Stomach (tissue), 8 donors: ENCODE measurements at regions not wholly inside any gene's neighbourhood (a gene's known extent, or its start where the extent isn't known, plus 50 kb on each side); places are given as distances from the start of the nearest gene placed in this dataset.

ENCODE experiments used
- DNase-seq, 2 donors: peaks; one replicate each; pipeline versions ENCODE4 v3.0.0 to v3.0.0-alpha.2; 2013 to 2019
- H3K27ac ChIP-seq, 5 donors: fragments of 200-600 bp in 4 of 5; sonication (generic) in 4 of 5; one replicate each; pipeline ENCODE4 v1.5.1; 2013 to 2019; ENCODE audit warnings: mild to moderate bottlenecking in 1 of 5, moderate library complexity in 1 of 5
- H3K27me3 ChIP-seq, 3 donors: fragments of 200-600 bp; sonication (generic); one replicate each; pipeline ENCODE4 v1.5.1; 2017 to 2019; ENCODE audit warnings: mixed run types in 1 of 3
- H3K36me3 ChIP-seq, 4 donors: fragments of 200-600 bp; sonication (generic); 1 replicate in 3 of 4; 2 replicates in 1 of 4; pipeline ENCODE4 v1.5.1; 2016 to 2019
- H3K4me1 ChIP-seq, 4 donors: fragments of 200-600 bp; sonication (generic); one replicate each; pipeline ENCODE4 v1.5.1; 2016 to 2019
- H3K4me3 ChIP-seq, 4 donors: fragments of 200-600 bp; sonication (generic) in 3 of 4; one replicate each; pipeline ENCODE4 v1.5.1; 2016 to 2019; ENCODE audit warnings: mild to moderate bottlenecking in 1 of 4
- H3K9me3 ChIP-seq, 4 donors: fragments of 200-600 bp; sonication (generic); one replicate each; pipeline ENCODE4 v1.5.1; 2016 to 2019
- CTCF ChIP-seq, 7 experiments: fragments of 450-650 bp in 4 of 7; fragments of 200-600 bp in 3 of 7; sonication (generic) in 3 of 7; IDR thresholded peaks; one replicate each; pipeline ENCODE4 v1.5.1; 2016 to 2019; ENCODE audit warnings: antibody characterized with exemption in 7 of 7, control low read depth in 2 of 7, mild to moderate bottlenecking in 1 of 7
- EP300 ChIP-seq: sonication (generic); formaldehyde crosslinking; IDR thresholded peaks from one replicate; pipeline ENCODE4 v1.6.1; 2017; ENCODE audit warnings: antibody characterized with exemption
- POLR2A ChIP-seq, 4 donors: fragments of 450-650 bp; IDR thresholded peaks; one replicate each; pipeline ENCODE4 v1.6.1; 2016; ENCODE audit warnings: antibody characterized with exemption in 4 of 4, control low read depth in 2 of 4, mild to moderate bottlenecking in 1 of 4, moderate library complexity in 1 of 4
- POLR2AphosphoS5 ChIP-seq, 3 donors: sonication (generic); formaldehyde crosslinking; IDR thresholded peaks; one replicate each; pipeline ENCODE4 v1.6.1; 2016; ENCODE audit warnings: antibody characterized with exemption in 3 of 3
- WGBS, 5 donors: extraction: QIAGEN DNeasy Blood & Tissue Kit in 3 of 5; methylation state at CpG; one replicate each; pipeline versions ENCODE4 v1.1.5 to v1.1.7; 2013 to 2018; 5-methylcytosine and 5-hydroxymethylcytosine counted together
- intact Hi-C: fragments of 100-400 bp; cut with DNase I; formaldehyde crosslinking; loops from one replicate; pipeline ENCODE4 v1.15.1; 2023; ENCODE audit warnings: low total_unique reads
- donor health status: healthy with polysubstance abuse.
- donor health status: Bipolar disorder and iron deficiency.
- donor health status: healthy.

DNA sequence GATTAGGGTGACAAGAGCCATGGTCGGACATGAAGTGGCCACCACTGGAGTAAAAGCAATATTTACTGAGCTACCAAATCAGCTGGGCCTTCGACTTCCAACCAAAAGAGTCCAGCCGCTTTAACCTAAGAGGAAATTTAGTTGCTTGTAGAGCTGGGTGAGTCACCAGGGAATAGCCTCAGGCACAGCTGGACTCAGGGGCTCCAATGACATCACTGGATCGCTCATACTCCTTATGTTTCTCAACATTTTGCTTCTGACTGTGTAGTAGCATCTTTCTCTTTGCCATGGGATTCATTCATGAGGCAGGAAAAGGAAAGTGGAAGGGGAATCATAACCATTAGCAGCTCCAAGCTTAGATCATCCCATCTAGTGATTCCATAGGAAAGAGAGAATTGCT is 664.4 kb downstream of the MATN1 start:
- intact Hi-C loops, result no loop called here
- H3K4me1 ChIP-seq, result no peaks in the 10 kb centered on the region
- WGBS, 5 donors, result 29 to 68% (median 42%) methylated on average over 4 of the region's 4 CpGs

DNA sequence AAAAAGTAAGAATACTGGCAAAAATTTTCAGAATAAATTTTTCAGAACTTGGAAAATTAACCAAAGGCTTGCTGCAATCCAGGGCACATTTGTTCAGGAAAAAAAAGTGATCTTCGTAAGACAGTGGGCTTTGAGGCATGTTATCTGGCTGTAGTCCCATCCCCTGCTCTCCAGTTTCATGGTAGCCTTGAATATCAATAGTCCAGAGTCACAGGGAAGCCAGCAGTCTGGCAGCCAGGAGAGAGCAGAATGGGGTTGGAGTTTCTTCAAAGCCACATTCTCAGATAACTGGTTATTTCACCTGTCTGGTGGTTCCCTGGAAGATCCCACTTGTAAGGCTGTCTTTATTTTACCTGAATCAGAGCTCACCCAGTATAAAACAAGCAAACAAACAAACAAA is 669.3 kb downstream of the MATN1 start:
- Histone ChIP-seq H3K27ac (no peak overlapping the region), H3K9me3 (no peaks in the 10 kb centered on the region), H3K4me1 (no peaks in the 10 kb centered on the region), H3K4me3 (no peak overlapping the region), H3K27me3 (peaks cover 0 to 63% (median 4%) of the 10 kb centered on the region in 3 donors), H3K36me3 (no peaks in the 10 kb centered on the region)
- TF ChIP-seq EP300 (no peak), CTCF (IDR thresholded peaks at IDR 0.05) (no peak), POLR2A (IDR thresholded peaks at IDR 0.05) (no peak), POLR2AphosphoS5 (IDR thresholded peaks at IDR 0.05) (no peak)
- intact Hi-C loops, result no loop called here
- DNase-seq, result no peak
- WGBS, 5 donors, result 31 to 79% (median 45%) methylated on average over 1 of the region's 1 CpG

More for the DNA sequence above, 664.4 kb downstream of the MATN1 start:
- H3K9me3 ChIP-seq, result no peaks in the 10 kb centered on the region
- H3K27ac ChIP-seq, result no peak overlapping the region
- H3K27me3 ChIP-seq, result peaks cover 0 to 21% (median 0%) of the 10 kb centered on the region in 3 donors
- TF ChIP-seq POLR2A (IDR thresholded peaks at IDR 0.05), result no peak
- no peak for TF ChIP-seq EP300
- no peak for TF ChIP-seq CTCF (IDR thresholded peaks at IDR 0.05)
- TF ChIP-seq POLR2AphosphoS5 (IDR thresholded peaks at IDR 0.05), result no peak
- no peak for DNase-seq
- no peak overlapping the region for H3K4me3 ChIP-seq
- no peaks in the 10 kb centered on the region for H3K36me3 ChIP-seq

- TF ChIP-seq EP300, result no peak
- TF ChIP-seq POLR2AphosphoS5 (IDR thresholded peaks at IDR 0.05), result no peak
- TF ChIP-seq POLR2A (IDR thresholded peaks at IDR 0.05), result no peak
- TF ChIP-seq CTCF (IDR thresholded peaks at IDR 0.05), result no peak
- Histone ChIP-seq H3K9me3 (no peaks in the 10 kb centered on the region), H3K27ac (no peak overlapping the region), H3K27me3 (peaks cover 0 to 65% (median 4%) of the 10 kb centered on the region in 3 donors), H3K4me3 (no peak overlapping the region), H3K4me1 (no peaks in the 10 kb centered on the region), H3K36me3 (no peaks in the 10 kb centered on the region)
- intact Hi-C loops, result no loop called here
- no peak for DNase-seq
- 45 to 68% (median 63%) methylated on average over 4 of the region's 4 CpGs for WGBS, 5 donors
Observed at GRCh38 chr1:30052178-30052577, 671.2 kb downstream of the MATN1 start.

GRCh38 chr1:30051777-30052176 is 671.6 kb downstream of the MATN1 start:
- no peaks in the 10 kb centered on the region for H3K36me3 ChIP-seq
- TF ChIP-seq EP300, result no peak
- intact Hi-C loops, result no loop called here
- H3K27me3 ChIP-seq, result peaks cover 0 to 65% (median 7%) of the 10 kb centered on the region in 3 donors
- H3K9me3 ChIP-seq, result no peaks in the 10 kb centered on the region
- no peak overlapping the region for H3K4me3 ChIP-seq
- no peak for DNase-seq
- H3K27ac ChIP-seq, result no peak overlapping the region
- WGBS, 5 donors, result 73 to 86% (median 79%) methylated on average over 4 to 6 of the region's 6 CpGs
- no peaks in the 10 kb centered on the region for H3K4me1 ChIP-seq

DNA sequence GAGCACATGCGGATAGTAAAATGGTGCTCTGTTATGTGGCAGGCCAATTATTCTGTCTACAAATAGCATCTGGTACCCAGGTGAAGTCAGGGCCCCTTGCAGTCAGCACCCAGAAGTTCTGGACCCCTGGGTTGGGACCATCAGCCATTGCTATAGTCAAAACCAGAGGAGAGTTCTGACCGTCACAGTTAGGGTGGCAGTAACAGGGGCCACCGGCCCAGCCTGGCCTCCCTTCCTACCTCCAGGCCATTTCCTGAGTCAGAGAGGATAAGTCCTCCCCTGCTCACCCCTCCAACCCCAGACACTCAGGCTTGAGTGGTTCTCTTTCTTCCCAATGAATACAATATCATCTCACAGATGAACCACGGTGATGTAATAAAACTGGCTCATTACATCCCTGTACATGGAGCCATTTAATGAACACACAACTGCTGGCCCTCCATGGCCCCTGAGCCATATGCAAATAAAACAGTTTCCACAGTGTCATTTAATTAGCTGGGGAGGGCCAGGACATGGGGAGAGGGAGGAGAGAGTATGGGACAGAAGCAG is 673.6 kb downstream of the MATN1 start:
- DNase-seq, result no peak
- Histone ChIP-seq H3K4me3 (no peak overlapping the region), H3K27me3 (peaks cover 0 to 77% (median 7%) of the 10 kb centered on the region in 3 donors), H3K4me1 (no peaks in the 10 kb centered on the region), H3K9me3 (no peaks in the 10 kb centered on the region), H3K36me3 (no peaks in the 10 kb centered on the region), H3K27ac (no peak overlapping the region)
- TF ChIP-seq EP300 (no peak), POLR2A (IDR thresholded peaks at IDR 0.05) (no peak), CTCF (IDR thresholded peaks at IDR 0.05) (no peak), POLR2AphosphoS5 (IDR thresholded peaks at IDR 0.05) (no peak)
- intact Hi-C loops, result no loop called here
- 83 to 92% (median 84%) methylated on average over 4 of the region's 4 CpGs for WGBS, 5 donors
